ENCODE measurements at regions not wholly inside any gene's neighbourhood (a gene's known extent, or its start where the extent isn't known, plus 50 kb on each side); places are given as distances from the start of the nearest gene placed in this dataset.

GRCh38 chr12:92992041-92992440, 62.9 kb upstream of the EEA1 start:
- DNase-seq (ENCODE audit: low spot score in 2 of 2) = no peak
- Histone ChIP-seq H3K27me3 (no peaks in the 10 kb centered on the region), H3K27ac (no peak overlapping the region), H3K9me3 (no peaks in the 10 kb centered on the region), H3K4me3 (no peak overlapping the region), H3K4me1 (peaks cover 0 to 4% of the 10 kb centered on the region in 2 donors), H3K36me3 (no peaks in the 10 kb centered on the region)
- intact Hi-C loops (cut with DNase I) = no loop called here
- TF ChIP-seq CTCF (IDR thresholded peaks at IDR 0.05) = no peak

GRCh38 chr12:92993259-92993658, 64.2 kb upstream of the EEA1 start:
- H3K9me3 ChIP-seq = no peaks in the 10 kb centered on the region
- H3K27me3 ChIP-seq = no peaks in the 10 kb centered on the region
- intact Hi-C loops (cut with DNase I) = no loop called here
- DNase-seq (ENCODE audit: low spot score in 2 of 2) = no peak
- no peak for TF ChIP-seq CTCF (IDR thresholded peaks at IDR 0.05)
- H3K27ac ChIP-seq = no peak overlapping the region
- H3K4me3 ChIP-seq = no peak overlapping the region
- no peaks in the 10 kb centered on the region for H3K4me1 ChIP-seq
- H3K36me3 ChIP-seq = no peaks in the 10 kb centered on the region

GRCh38 chr12:92995258-92995903, 66.3 kb upstream of the EEA1 start:
- no peak for DNase-seq (ENCODE audit: low spot score in 2 of 2)
- Histone ChIP-seq H3K9me3 (no peaks in the 10 kb centered on the region), H3K27me3 (no peaks in the 10 kb centered on the region), H3K4me1 (no peaks in the 10 kb centered on the region), H3K36me3 (no peaks in the 10 kb centered on the region), H3K27ac (no peak overlapping the region), H3K4me3 (no peak overlapping the region)
- intact Hi-C loops (cut with DNase I) = no loop called here
- TF ChIP-seq CTCF (IDR thresholded peaks at IDR 0.05) = no peak

GRCh38 chr12:93000026-93000425, 70.9 kb upstream of the EEA1 start:
- Histone ChIP-seq H3K4me3 (no peak overlapping the region), H3K27ac (no peak overlapping the region), H3K4me1 (peaks cover 0 to 4% of the 10 kb centered on the region in 2 donors), H3K9me3 (no peaks in the 10 kb centered on the region), H3K27me3 (no peaks in the 10 kb centered on the region), H3K36me3 (no peaks in the 10 kb centered on the region)
- intact Hi-C loops (cut with DNase I) = no loop called here
- TF ChIP-seq CTCF (IDR thresholded peaks at IDR 0.05) = no peak
- DNase-seq (ENCODE audit: low spot score in 2 of 2) = no peak

GRCh38 chr12:93001407-93001806, 72.3 kb upstream of the EEA1 start:
- Histone ChIP-seq H3K9me3 (no peaks in the 10 kb centered on the region), H3K36me3 (no peaks in the 10 kb centered on the region), H3K27ac (peak overlapping the region in 1 of 2 donors; percentile 64), H3K4me1 (peaks cover 0 to 4% of the 10 kb centered on the region in 2 donors), H3K4me3 (no peak overlapping the region), H3K27me3 (no peaks in the 10 kb centered on the region)
- TF ChIP-seq CTCF (IDR thresholded peaks at IDR 0.05) = no peak
- DNase-seq (ENCODE audit: low spot score in 2 of 2) = no peak
- intact Hi-C loops (cut with DNase I) = no loop called here
